ENCODE measurements at regions not wholly inside any gene's neighbourhood (a gene's known extent, or its start where the extent isn't known, plus 50 kb on each side); places are given as distances from the start of the nearest gene placed in this dataset.

DNA sequence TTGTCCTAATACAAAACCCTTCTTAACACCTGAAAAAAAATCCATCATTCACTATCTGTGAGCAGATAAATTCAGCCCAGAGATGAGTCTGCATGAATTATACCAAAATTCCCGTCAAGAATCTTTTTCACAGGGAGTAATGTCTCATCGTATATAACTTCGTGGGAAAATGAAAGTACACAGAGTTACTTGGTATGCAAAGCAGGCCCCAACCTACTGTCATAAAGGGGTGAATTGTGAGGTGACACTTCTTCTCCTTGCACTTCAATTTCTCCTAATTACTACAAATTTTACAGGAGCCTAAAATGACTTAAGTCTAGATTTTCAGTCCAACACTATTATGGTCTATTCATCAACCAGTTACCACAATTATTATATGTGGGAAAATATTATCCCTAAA is 84.6 kb upstream of the CDH20 start:
- ChIA-PET POLR2A (ENCODE audit: low non-redundant PET) (no interaction called here), CTCF (no interaction called here)
- no peak for DNase-seq (ENCODE audit: low spot score)
- no peak overlapping the region for H3K27ac ChIP-seq
- TF ChIP-seq, protein P1, sequence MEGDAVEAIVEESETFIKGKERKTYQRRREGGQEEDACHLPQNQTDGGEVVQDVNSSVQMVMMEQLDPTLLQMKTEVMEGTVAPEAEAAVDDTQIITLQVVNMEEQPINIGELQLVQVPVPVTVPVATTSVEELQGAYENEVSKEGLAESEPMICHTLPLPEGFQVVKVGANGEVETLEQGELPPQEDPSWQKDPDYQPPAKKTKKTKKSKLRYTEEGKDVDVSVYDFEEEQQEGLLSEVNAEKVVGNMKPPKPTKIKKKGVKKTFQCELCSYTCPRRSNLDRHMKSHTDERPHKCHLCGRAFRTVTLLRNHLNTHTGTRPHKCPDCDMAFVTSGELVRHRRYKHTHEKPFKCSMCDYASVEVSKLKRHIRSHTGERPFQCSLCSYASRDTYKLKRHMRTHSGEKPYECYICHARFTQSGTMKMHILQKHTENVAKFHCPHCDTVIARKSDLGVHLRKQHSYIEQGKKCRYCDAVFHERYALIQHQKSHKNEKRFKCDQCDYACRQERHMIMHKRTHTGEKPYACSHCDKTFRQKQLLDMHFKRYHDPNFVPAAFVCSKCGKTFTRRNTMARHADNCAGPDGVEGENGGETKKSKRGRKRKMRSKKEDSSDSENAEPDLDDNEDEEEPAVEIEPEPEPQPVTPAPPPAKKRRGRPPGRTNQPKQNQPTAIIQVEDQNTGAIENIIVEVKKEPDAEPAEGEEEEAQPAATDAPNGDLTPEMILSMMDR (conservative IDR thresholded peaks at IDR 0.05; ENCODE audit: low read depth) = no peak

DNA sequence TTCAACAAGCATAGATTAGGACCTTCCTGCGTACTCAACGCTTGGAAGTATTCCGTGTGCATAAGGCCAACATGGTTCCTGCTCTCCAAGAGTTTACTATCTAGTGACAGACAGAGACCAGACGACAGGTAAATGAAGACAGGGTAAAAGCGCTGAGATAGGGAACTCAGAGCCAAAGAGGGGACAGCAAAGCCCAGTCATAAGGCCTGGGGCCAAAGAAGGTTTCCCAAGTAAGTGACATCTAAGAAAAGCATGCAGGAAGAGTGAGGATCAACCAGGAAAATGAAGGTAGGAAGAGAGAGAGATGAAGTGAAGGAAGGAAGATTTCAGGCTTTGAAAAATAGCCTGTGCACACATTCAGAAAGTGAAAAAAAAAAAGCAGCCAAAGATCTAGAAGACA is 76.9 kb upstream of the CDH20 start:
- no peak overlapping the region for H3K27ac ChIP-seq
- CTCF ChIA-PET = no interaction called here
- no peak for DNase-seq (ENCODE audit: low spot score)
- POLR2A ChIA-PET (ENCODE audit: low non-redundant PET) = no interaction called here
- TF ChIP-seq, protein P1 (conservative IDR thresholded peaks at IDR 0.05; ENCODE audit: low read depth) = no peak

DNA sequence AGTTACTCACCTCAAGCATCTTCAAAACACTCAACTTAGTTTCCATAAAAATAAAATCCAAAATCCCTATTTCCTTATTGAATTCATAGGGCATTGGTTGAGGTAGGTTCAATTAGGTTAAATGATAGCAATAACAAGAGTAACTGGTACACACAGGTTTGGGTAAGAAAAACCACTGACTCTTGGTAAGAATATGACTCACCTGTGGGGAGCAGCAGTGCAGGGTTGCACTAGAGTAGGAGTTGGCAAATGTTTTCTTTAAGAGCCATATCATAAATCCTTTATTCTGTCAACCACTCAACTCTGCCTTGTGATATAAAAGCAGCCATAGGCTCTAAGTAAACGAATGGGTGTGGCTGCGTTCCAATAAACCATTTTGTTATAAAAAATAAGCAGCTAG is 71.4 kb upstream of the CDH20 start:
- DNase-seq (ENCODE audit: low spot score) = no peak
- CTCF ChIA-PET = no interaction called here
- POLR2A ChIA-PET (ENCODE audit: low non-redundant PET) = no interaction called here

DNA sequence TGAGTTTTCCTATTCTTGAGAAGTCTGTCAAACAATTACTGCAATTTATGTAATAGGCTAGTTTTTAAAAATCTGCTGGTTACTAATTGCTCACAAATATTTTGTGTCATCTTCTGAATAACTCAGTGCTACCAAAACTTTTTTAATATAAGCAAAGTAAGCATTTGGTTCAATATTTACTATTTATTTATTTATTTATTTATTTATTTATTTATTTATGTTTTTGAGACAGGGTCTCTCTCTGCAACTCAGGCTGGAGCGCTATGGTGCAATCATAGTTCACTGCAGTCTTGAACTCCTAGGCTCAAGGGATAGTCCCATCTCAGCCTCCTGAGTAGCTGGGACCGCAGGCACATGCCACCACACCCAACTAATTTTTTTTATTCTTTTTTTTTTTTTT is 60.4 kb upstream of the CDH20 start:
- TF ChIP-seq, protein P1 (conservative IDR thresholded peaks at IDR 0.05; ENCODE audit: low read depth) = no peak
- DNase-seq (ENCODE audit: low spot score) = no peak
- POLR2A ChIA-PET (ENCODE audit: low non-redundant PET) = no interaction called here
- CTCF ChIA-PET = no interaction called here
- no peak overlapping the region for H3K27ac ChIP-seq

More for the DNA sequence above, 71.4 kb upstream of the CDH20 start:
- H3K27ac ChIP-seq = no peak overlapping the region
- TF ChIP-seq, protein P1 (conservative IDR thresholded peaks at IDR 0.05; ENCODE audit: low read depth) = no peak

DNA sequence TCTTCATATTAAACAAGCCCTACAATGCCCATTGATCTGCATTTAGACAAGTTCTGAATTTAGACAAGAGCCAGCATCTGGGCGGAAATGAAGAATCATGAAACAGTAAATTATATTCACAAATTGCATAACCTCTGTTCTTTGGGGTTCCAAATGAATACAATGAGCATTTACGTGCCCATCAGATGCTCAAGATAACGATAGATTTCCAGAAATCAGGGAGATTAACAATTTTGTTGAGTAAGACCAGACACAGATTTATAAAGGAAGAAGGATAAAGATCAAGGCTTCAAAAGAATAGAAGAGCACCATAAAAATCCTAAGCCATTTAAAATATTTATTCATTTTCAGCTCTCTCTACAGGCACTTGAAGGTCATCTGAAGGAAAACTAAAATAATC is 59.7 kb upstream of the CDH20 start:
- no peak for DNase-seq (ENCODE audit: low spot score)
- ChIA-PET POLR2A (ENCODE audit: low non-redundant PET) (no interaction called here), CTCF (no interaction called here)
- TF ChIP-seq, protein P1 (conservative IDR thresholded peaks at IDR 0.05; ENCODE audit: low read depth) = no peak
- H3K27ac ChIP-seq = no peak overlapping the region

DNA sequence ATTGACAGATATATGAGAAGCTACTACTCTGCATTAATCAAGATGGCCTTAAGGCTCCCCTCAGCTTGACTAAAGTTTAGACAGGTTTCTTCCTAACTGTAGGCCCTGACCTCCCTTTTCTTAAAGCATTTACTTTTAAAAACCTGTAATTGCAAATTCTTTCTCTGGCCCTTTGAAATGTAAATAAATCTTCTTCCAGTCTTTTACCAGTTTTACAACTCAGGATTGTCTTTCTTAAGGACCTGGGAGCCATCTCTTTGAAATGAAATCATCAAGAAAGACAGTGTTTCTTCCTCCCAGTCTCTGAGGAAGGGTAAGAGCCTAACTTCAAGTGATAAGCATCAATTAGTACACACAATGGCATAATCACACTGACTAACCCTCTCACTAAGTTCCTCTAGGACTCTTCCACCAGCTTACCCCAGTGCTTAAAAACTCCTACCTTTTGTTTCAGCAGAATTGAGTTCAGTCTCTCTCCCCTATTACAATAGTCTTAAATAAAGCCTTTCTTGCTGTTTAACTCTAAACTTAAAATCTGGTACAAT is 58.7 kb upstream of the CDH20 start:
- TF ChIP-seq, protein P1 (conservative IDR thresholded peaks at IDR 0.05; ENCODE audit: low read depth) = no peak
- ChIA-PET POLR2A (ENCODE audit: low non-redundant PET) (no interaction called here), CTCF (no interaction called here)
- no peak overlapping the region for H3K27ac ChIP-seq
- DNase-seq (ENCODE audit: low spot score) = no peak

DNA sequence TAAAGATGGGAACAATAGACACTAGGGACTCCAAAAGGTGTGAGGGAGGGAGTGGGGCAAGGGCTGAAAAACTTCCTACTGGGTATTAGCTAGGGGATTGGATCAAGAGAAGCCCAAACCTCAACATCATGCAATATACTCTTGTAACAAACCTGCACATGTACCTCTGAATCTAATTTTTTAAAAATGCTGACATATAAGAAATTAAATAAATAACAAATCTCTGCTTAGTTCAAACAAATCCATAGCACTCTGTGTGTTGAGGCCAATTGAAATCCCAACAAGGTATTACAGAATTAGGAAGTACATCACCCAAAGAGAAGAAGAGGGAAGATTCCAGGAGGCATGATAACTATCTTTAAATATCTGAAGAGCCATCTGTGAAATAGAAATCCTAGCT is 55.4 kb upstream of the CDH20 start:
- POLR2A ChIA-PET (ENCODE audit: low non-redundant PET) = no interaction called here

More for the DNA sequence above, 55.4 kb upstream of the CDH20 start:
- DNase-seq (ENCODE audit: low spot score) = no peak
- no peak overlapping the region for H3K27ac ChIP-seq
- CTCF ChIA-PET = no interaction called here
- TF ChIP-seq, protein P1 (conservative IDR thresholded peaks at IDR 0.05; ENCODE audit: low read depth) = no peak

Data from RWPE1 (cell line).